Ammon's horn (tissue), 1 donor: ENCODE measurements at regions not wholly inside any gene's neighbourhood (a gene's known extent, or its start where the extent isn't known, plus 50 kb on each side); places are given as distances from the start of the nearest gene placed in this dataset.

Experiments used
- DNase-seq: peaks from one replicate; pipeline ENCODE4 v3.0.0-alpha.2; 2016; ENCODE audit warnings: low spot score

DNA sequence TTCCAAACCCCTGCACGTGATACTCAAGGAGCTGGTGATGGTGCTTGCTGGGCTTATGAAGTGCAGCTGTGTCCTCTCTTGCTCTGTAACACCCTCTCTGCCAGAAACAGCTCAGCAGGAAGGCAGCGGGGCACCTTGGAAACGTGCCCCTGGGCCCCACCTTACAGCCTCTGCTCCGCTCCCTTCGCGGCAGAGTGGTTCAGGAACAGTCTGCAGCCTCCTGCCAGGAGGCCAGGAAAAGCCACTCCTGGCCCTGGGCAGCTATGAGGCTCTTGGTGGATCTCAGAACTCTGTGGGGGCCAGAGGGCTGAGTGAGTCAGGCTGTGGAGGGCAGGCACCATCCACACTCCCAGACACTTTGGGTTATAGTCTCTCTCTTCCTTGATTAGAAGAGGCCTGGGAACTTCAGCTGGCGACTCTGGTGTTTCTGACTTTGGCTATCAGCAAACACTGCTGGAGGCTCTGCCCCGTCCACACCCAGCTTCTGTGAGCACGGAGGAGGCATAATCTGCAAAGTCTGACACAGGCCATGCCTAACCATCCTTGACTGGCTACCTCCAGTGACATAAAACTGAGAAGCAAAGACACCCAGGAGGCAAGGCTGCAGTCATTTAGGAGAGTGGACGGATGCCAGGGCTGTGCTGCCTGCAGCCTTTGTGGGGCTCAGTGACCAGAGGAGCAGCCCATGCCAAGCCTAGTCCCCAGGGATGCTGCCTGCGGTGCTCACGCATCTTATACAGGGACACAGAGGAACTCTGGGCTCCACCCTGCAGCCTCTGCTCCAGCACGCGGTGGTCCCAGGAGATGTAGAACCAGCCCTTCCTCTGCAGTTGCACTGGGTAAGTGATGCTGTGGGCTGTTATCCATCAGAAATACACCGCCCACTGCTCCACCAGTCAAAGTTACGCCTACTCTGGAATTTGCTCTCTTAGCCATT lies 65.3 kb downstream of the METRNL start:
- peak; percentile 1 for DNase-seq

DNA sequence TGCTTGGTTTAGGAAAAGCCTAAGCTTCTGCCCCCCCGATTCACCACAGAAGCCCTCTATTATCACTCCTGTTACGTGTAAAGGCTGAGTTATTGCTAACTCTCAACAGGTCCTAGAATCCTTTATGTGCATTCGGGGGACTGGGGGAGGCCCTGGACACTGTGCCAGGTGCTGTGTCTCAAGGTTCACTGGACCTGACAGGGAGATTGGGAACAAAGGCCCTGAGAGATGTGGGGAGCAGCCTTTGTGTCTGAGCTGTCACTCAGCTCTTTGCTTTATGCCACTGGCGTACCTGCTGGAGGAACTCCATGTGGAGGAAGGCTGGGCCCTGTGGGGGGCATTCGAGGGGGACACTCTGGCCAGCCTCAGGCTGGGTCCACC lies 65.9 kb downstream of the METRNL start:
- DNase-seq, result no peak

DNA sequence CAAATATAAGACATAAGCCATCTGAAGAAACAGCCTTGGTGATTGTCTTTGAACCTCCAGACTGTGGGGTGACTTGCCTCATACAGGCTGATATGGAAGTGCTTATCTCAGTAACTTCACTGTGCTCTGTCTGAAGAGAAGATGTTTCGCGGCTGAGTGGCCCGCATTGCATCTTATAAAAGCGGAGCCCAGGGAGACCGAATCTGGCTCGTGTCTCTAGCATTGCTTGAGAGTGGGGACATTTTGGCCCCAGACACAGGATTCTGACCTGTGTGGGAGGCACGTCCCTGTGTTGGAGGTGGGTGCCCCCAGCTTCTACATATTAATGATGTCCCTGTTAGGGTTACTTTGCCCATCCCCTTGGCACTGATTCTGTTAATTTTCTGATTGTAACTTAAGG lies 66.4 kb downstream of the METRNL start:
- DNase-seq, result peak; percentile 0

DNA sequence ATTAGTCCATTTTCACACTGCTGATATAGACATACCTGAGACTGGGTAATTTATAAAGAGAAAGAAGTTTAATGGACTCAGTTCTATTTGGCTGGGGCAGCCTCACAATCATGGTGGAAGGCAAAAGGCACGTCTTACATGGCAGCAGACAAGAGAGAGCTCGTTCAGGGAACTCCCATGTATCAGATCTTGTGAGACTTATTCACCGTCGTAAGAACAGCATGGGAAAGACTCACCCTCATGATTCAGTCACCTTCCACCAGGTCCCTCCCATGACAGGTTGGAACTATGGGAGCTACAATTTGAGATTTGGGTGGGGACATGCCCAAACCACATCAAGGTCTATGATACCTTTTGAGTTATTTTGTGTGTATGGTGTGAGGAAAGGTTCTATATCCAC lies 66.9 kb downstream of the METRNL start:
- DNase-seq, result peak; percentile 0

DNA sequence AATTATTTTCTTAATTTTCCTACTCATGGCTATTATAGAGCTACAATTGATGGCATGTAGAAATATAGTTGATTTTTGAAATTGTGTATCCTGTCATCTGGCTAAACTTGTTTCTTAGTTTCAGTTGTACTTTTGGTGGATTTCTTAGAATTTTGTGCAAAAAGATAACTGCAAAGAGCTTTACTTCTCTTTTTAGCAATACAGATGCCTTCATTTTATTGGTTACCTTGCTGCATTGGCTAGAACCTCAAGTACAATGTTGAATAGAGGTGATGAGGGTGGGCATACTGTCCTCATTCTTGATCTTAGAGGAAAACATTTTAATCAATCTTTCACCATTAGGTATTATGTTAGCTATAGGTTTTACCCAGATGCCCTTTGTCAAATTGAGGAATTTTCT lies 67.9 kb downstream of the METRNL start:
- DNase-seq, result no peak

DNA sequence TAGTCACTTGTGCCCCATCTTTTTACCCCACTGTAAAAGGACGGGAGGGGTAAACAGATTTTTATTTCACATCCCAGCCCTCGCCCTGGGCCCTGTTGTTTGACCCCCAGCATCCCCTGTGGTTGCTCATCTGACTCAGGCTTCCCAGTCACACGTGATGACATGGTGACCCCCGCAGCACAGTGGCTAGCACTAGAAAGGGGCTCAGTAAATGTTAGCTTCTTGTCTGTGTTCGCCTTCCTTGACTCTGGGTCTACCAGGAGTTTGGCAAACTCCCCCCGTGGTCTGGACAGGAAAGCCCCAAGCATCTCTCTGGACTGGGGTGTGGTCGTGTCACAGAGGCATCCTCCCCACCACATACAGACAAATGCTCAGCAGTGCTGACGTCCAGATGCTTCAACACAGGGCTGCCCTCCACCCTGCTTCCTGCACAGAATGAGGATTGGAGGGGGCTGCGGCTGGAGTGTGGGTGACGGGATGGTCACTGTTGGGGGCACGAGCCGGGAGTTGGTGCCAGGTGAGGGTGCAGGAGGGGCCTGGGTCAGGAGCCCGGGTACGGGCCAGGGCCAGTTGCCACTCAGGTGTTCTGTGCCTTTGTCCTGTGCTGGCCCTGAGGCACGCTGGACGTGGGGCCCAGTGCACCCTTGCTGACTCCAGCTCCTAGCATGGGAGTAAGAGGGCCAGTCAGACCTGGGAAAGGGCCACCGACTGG lies 69.1 kb downstream of the METRNL start:
- peak; percentile 0 for DNase-seq

DNA sequence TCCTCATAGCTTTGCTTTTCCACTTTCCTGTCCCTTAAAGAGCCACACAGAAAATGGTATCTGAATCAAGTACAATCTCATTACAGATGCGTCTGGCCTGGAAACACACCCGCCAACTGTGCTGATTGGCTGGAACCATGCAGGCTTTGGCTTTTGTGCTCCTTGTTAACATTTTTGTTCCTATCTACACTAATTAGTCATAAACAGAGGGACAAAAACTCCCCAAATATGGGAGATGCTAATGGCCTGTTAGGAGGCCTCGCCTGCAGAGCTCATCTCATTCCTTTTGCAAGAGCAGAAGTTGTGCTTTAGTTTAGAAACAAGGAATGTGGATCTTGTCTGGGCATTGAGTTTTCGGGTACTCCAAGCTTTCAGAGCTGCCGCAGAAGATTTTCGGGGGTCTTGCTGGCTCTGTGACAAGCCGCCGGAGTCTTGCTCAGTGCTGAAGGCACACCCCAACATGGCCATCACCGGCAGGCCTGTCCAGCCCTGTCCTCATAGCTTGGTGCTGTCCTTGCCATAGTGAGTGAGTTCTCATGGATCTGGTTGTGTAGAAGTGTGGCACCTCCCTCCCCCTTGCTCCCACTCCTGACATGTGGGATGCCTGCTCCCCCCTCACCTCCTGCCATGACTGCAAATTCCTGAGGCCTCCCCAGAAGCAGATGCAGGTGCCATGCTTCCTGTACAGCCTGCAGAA lies 69.8 kb downstream of the METRNL start:
- peak; percentile 2 for DNase-seq

DNA sequence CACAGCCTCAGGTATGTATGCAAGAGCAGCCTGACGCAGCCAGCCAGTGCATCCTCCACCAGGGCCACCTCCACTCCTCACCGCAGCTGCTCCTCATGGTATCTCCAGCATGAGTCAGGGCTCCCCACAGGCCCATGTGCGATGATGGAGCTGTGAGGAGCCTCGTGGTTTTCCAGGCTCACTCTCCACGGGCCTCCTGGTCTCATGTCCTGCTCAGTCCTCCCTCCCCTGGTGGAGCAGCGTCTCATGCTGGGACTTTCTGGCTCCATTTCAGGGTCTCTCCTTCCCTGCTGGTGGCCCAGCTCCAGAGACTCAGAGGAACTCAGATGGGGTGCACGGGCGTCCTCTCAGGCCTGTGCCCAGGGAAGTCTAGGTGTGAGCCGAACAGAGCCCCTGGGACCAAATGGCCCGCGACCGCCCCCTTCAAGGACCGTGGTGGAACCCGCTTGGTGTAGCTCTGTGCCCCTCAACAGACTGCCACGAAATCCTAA lies 70.4 kb downstream of the METRNL start:
- DNase-seq, result peak; percentile 3

DNA sequence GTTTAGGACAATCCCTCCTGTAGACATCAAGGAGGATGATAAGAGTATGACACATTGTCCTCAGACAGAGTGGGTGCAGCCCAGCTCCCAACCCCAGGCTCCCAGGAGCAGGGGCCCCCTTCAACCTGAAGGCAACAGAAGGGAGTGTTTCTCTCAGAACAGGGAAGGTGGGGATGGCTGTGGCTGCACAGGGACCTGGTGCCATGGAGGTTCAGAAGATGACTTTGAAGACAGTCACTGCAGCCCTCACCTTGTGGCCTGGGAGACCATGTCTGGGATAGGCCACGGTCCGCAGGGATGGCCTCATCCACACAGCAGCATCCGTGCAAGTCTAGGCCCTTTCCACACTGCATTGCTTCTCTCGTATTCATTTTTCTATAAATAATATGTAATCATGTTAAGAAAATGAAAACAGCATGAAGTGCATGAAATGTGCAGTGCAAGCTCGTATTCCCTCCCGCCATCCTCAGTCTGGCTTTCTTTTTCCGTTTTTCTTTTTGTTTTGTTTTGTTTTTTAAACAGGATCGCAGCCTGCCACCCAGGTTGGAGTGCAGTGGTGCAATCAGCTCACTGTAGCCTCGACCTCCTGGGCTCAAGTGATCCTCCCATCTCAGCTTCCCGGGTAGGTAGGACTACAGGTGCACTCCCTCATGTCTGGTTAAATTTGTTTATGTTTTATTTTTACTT lies 71.1 kb downstream of the METRNL start:
- DNase-seq, result peak; percentile 1

DNA sequence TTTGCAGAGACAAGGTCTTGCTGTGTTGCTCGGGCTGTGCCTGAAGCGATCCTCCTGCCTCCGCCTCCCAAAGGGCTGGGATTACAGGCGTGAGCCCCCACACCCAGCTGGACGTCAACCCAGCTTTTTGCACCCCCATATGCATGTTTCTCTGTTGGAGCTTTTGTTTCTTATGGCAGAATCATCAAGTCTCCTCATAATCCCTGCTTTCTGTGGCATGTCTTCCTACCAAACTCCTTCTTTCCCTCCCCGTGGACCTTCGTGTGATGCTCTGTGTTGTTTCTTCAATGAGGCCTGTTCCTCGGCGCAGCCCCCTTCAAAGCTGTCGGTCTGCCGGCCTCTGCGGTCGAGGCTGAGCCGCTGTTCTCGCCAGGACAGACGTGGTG lies 71.6 kb downstream of the METRNL start:
- no peak for DNase-seq

DNA sequence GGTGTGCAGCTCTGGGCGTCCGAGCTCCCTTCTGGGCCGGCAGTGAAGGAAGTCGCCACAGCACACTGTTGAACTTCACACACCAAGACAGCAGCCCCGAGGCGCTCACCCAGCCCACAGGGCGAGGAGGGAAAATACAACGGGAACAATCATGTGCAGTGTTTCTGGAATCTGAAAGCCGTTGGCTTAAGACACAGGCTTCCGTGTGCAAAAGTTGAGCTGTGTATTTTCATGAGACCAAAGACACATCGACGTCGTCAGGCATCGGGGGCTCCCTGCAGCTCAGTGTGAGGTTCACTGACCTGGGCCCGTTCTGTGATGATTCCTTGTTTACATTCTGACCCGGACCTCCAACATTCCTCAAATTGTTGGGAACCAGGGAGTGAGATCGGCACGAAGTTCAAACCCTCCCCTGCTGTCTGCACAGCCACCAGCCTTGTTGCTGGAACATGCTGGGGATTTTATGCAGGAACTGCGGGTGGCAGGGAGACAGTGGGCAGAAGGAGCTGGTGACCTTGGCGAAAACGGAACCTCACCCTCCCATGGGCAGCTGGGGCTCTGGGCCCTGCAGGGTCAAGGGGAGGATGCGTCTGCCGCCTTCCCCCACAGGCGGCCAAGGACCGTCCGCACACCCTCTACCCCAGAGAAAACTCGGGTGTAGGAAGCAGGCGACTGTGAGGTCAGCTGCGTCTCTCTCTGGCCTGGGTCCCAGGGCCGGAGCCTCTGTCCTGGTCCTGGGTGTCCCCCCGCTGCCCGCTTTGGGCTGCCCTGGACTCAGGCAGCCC lies 72.2 kb downstream of the METRNL start:
- peak; percentile 1 for DNase-seq

DNA sequence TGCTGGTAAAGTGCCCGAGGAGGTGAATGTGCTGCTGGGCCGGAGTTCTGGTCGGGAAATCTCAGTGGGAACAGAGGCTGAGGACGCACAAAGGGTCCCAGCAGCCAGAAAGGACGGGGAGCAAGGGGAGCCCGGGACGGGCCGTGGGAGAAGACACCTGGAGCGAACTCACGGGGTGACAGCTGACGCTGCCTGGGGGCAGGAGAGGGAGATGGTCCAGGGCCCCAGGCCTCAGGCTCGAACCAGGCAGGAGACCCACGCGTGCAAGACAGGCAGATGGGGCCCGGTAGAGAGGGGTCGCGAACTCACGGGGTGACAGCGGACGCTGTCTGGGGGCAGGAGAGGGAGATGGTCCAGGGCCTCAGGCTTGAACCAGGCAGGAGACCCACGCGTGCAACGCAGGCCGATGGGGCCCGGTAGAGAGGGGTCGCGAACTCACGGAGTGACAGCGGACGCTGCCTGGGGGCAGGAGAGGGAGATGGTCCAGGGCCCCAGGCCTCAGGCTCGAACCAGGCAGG lies 72.9 kb downstream of the METRNL start:
- DNase-seq, result peak; percentile 0

DNA sequence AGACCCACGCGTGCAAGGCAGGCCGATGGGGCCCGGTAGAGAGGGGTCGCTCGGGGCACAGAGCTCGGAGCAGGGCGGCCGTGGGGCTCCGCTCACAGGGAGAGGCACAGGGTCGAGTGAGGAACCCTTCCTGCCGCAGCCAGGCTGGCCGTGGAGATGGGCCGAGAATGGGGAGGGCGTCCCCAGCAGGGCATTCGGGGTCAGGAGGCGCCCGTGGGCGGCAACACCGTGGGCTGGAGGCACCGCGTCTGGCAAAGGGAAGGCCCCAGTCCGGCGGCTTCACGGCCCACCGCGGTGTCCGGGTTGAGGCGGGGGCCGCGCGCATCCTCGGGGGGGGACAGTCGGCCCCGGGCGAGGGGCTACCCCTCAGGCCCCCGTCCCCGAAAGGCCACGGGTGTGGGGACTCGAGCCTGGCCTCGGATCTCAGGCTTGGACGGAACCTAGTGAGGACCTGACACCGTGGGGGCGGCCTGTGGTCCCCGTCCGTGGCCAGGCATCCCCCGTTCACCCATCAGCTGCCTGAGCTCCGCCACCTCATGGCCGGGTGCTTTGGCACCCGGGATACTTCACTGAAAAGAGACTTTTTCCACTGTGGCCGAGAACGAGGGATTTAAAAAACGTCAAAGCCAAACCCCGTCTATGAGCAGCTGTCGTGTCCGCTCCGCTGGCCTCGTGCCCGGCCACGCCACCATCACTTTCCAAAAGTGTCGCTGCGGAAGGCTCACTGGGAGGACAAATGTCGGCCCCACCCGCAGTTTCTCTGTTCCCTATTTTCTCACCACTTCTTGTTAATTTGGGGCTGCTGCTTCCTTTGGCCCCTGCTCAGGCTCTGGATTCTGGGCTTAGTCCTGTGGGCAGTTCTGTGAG lies 73.6 kb downstream of the METRNL start:
- DNase-seq, result peak; percentile 34

DNA sequence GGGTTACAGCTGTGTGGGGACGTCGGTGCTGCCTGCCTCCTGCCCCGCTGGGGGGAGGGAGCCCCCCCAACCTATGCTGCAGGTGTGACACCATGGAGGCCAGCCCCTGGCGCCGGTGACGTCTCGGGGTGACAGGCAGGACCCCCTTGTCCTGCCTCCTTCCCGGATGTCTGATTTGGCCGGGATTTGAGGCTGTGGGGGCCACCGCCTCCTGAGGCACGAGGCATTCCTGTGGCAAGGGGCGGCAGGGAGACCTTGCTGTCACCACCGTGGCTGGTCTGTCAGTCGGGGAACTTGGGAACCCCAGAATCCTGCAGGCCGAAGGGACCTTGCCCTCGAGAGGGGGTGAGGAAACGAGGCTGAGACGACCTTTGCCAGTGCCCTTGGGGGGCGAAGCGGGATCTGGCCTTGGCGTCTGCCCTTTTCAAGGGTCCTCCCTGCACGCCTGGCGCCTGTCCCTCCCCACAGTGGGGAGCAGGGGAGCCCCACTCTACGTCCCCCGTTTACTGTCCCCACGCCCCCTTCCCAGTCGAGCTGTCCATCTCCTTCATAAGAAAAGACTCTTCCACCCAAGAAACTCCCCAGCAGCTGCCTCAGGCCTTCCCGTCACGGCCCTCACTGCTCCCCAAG lies 74.4 kb downstream of the METRNL start:
- DNase-seq, result peak; percentile 1

DNA sequence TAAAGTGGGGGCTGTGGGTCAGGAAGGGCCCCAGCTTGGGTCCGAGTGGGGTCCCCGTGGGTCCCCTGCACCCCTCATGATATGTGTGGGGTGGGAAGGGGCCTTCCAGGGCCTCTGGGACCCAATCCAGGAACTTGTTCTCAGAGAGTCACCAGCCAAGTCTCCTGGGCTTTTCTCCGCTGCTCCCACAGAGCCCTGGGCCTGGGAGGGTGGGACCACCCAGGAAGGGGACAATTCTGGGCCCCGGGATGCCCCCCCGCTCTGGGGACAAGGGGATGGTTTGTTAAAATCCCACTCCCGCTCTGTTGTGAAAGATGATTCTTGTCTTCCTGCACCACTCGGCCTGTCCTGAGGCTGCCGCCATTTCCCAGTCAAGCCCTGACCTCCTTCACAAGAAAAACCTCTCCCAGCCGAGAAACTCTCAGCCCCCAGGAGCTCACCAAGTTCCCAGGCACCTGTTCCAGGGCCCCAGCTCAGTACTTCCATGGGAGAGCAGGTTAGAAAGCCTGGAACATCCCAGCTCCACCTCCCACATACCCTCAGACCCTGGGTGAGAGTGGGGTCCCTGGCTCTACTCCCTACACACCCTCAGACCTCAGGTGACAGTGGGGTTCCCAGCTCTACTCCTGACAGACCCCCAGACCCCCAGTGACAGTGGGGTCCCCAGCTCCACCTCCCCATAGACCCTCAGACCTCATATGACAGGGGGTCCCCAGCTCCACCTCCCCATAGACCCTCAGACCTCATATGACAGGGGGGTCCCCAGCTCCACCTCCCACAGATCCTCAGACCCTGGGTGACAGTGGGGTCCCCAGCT lies 75.1 kb downstream of the METRNL start:
- DNase-seq, result no peak

DNA sequence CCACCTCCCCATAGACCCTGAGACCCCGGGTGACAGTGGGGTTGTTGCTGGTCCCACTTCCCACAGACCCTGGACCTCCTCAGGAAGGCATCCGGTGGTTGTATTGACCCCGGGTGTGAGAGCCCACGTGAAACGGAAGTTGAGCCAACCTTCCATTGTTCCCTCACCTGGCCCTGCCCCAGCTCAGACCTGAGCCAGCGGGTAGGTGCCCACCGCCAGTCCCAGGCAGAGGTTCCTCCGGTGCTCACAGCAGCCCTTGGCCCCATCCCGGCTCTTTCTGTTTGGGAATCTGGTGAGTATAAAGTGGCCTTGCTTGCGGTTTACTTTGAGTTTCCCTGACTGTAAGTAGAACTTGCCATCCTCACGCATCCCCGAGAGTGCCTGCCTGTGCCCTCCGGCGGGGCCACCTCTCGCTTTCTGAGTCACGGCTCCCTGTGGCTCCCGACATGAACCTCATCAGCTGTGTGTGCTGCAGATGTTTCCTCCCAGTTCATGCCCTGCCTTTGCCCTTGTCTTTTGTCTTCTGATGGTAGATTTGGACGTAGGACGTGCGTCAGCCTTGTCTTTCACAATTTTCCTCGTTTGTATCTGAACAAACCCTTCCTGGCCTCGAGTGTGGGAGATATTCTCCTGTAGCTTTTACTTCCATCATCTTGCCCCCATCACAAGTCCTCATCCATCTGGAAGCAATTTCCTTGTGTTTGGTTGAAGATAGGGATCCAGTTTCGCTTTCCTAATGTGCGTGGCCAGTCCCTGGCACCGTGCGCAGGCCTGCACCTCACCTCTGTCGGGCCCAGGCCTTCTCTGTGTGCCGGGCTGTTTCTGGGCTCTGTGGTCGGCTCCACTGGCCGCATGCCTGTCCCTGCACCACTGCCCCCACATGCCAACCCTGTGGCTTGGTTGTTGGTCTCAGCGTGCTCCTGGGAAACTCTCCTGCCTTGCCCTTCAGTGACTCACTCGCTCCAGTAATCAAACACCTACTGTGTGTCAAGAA lies 76.0 kb downstream of the METRNL start:
- DNase-seq, result peak; percentile 1

DNA sequence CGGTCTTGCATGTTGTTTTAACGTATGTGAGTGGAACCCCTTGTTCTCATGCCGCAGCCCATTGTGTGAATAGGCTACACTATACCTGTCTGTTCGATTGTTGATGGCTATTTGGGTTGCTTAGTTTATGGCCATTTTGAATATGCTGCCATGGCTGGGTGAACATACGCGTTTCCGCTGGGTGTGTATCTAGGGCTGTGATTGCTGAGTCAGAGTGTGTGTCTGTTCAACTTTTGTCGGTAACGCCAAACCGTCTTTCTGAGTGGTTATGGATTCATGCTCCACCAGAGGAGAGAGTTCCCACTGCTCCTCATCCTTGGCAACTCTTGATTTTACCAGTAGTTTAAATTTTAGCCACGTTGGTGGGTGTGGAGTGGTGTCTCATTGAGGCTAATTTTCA lies 77.0 kb downstream of the METRNL start:
- DNase-seq, result peak; percentile 1
